ENCODE measurements at regions not wholly inside any gene's neighbourhood (a gene's known extent, or its start where the extent isn't known, plus 50 kb on each side); places are given as distances from the start of the nearest gene placed in this dataset.
A peak's percentile ranks its signal among the peaks of the same experiment; 100 is the strongest.

DNA sequence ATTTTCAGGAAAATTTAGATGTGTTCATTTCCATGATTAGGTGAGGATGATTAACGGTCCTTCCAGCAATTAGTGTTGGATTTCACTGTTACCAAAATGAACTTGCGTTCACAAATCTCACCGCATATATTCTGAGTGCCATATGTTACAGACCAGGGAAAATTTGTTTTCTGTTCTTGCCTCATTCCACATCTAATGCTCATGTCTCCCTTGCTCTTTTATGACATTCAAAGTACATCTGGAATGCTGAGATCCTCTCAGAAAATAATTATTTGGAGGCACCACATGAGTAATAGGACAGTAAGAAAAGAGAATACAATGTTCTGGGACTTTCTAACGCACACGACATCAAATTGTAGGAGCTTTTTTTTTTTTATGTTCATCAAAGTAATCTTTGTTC, 406.5 kb downstream of the SHISA9 start:
- ChIA-PET POLR2A (no interaction called here), CTCF (ENCODE audit: low intra/inter-chr PET ratio, low total read pairs) (no interaction called here)
- no peaks in the 10 kb centered on the region for H3K4me1 ChIP-seq (ENCODE audit: insufficient read depth, low read length)
- H3K27ac ChIP-seq (ENCODE audit: extremely low read length, insufficient read depth, low read length), result no peak overlapping the region
- ATAC-seq, result no peak
- 67% methylated on average over 5 of the region's 5 CpGs for WGBS (ENCODE audit: low lambda C conversion rate)
- no peak for DNase-seq (ENCODE audit: low spot score)
- no peaks in the 10 kb centered on the region for H3K9me3 ChIP-seq (ENCODE audit: low read length)
- intact Hi-C loops (cut with micrococcal nuclease; ENCODE audit: unreplicated experiment), result no loop called here
- H2AFZ ChIP-seq (ENCODE audit: low read length), result no peak overlapping the region
- H4K20me1 ChIP-seq (ENCODE audit: insufficient read depth, low read length), result no peaks in the 10 kb centered on the region
- no peak for TF ChIP-seq CHCHD3 (CRISPR knock-in tag; IDR thresholded peaks at IDR 0.05)
- TF ChIP-seq, protein P1, sequence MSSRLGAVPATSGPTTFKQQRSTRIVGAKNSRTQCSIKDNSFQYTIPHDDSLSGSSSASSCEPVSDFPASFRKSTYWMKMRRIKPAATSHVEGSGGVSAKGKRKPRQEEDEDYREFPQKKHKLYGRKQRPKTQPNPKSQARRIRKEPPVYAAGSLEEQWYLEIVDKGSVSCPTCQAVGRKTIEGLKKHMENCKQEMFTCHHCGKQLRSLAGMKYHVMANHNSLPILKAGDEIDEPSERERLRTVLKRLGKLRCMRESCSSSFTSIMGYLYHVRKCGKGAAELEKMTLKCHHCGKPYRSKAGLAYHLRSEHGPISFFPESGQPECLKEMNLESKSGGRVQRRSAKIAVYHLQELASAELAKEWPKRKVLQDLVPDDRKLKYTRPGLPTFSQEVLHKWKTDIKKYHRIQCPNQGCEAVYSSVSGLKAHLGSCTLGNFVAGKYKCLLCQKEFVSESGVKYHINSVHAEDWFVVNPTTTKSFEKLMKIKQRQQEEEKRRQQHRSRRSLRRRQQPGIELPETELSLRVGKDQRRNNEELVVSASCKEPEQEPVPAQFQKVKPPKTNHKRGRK (CRISPR knock-in tag; IDR thresholded peaks at IDR 0.05), result no peak
- TF ChIP-seq U2AF2 (IDR thresholded peaks at IDR 0.05; ENCODE audit: low read depth, low read length), result no peak
- TF ChIP-seq NONO (IDR thresholded peaks at IDR 0.05), result no peak
- no peak for TF ChIP-seq NONO (CRISPR knock-in tag; conservative IDR thresholded peaks at IDR 0.05)
- no peak for TF ChIP-seq CEBPB (IDR thresholded peaks at IDR 0.05; ENCODE audit: borderline replicate concordance, low read depth, low read length)
- H3K79me2 ChIP-seq (ENCODE audit: insufficient read depth, low read length), result no peaks in the 10 kb centered on the region
- no peak overlapping the region for H3K4me2 ChIP-seq (ENCODE audit: low read depth, low read length)
- in situ Hi-C loops (cut with HindIII; ENCODE audit: extremely low pct_ligation_motif_present, low pct_unique_long_range_greater_than_20kb), result no loop called here
- no peak for FAIRE-seq
- no peaks in the 10 kb centered on the region for H3K27me3 ChIP-seq (ENCODE audit: control insufficient read depth in 1 of 2, insufficient read depth in 2 of 2, low read length in 2 of 2)
- no TSS peak for BruUV-seq (replicated peaks)
- no peaks in the 10 kb centered on the region for H3K36me3 ChIP-seq (replicated peaks in 1 of 2; ENCODE audit: control insufficient read depth in 1 of 2, insufficient read depth in 2 of 2, low read length in 2 of 2)
- no peak overlapping the region for H3K4me3 ChIP-seq (replicated peaks in 1 of 3; ENCODE audit: insufficient read depth in 1 of 3, low read depth in 2 of 3, low read length in 3 of 3)
- no peak overlapping the region for H3K9ac ChIP-seq (ENCODE audit: insufficient read depth, low read depth, low read length)

DNA sequence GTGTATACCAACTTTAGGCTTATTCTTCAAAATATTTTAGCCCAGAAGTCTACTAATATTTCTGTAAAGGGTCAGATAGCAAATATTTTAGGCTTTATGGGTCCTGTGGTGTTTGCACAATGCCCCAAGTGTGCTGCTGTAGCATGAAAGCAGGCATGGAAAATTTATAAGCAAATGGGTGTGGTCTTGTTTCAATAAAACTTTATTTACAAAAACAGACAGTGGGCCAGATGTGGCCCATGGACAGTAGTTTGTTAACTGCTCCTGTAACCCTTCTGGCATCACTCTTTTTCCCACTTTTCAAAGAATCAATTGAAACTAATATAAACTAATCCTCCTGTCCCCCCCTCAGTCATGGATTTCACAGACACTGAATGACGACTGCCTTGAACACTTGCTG, 410.7 kb downstream of the SHISA9 start:
- Histone ChIP-seq H3K4me3 (replicated peaks in 1 of 3; ENCODE audit: insufficient read depth in 1 of 3, low read depth in 2 of 3, low read length in 3 of 3) (no peak overlapping the region), H3K27ac (ENCODE audit: extremely low read length, insufficient read depth, low read length) (no peak overlapping the region), H4K20me1 (ENCODE audit: insufficient read depth, low read length) (no peaks in the 10 kb centered on the region), H3K79me2 (ENCODE audit: insufficient read depth, low read length) (no peaks in the 10 kb centered on the region), H3K9me3 (ENCODE audit: low read length) (no peaks in the 10 kb centered on the region), H3K4me2 (ENCODE audit: low read depth, low read length) (no peak overlapping the region), H3K27me3 (ENCODE audit: control insufficient read depth in 1 of 2, insufficient read depth in 2 of 2, low read length in 2 of 2) (no peaks in the 10 kb centered on the region), H2AFZ (ENCODE audit: low read length) (no peak overlapping the region), H3K9ac (ENCODE audit: insufficient read depth, low read depth, low read length) (no peak overlapping the region), H3K36me3 (replicated peaks in 1 of 2; ENCODE audit: control insufficient read depth in 1 of 2, insufficient read depth in 2 of 2, low read length in 2 of 2) (no peaks in the 10 kb centered on the region), H3K4me1 (ENCODE audit: insufficient read depth, low read length) (no peaks in the 10 kb centered on the region)
- ChIA-PET CTCF (ENCODE audit: low intra/inter-chr PET ratio, low total read pairs) (no interaction called here), POLR2A (no interaction called here)
- no TSS peak for BruUV-seq (replicated peaks)
- WGBS (ENCODE audit: low lambda C conversion rate), result 16% methylated on average over 1 of the region's 1 CpG
- in situ Hi-C loops (cut with HindIII; ENCODE audit: extremely low pct_ligation_motif_present, low pct_unique_long_range_greater_than_20kb), result no loop called here
- no peak for ATAC-seq
- TF ChIP-seq, protein P2, sequence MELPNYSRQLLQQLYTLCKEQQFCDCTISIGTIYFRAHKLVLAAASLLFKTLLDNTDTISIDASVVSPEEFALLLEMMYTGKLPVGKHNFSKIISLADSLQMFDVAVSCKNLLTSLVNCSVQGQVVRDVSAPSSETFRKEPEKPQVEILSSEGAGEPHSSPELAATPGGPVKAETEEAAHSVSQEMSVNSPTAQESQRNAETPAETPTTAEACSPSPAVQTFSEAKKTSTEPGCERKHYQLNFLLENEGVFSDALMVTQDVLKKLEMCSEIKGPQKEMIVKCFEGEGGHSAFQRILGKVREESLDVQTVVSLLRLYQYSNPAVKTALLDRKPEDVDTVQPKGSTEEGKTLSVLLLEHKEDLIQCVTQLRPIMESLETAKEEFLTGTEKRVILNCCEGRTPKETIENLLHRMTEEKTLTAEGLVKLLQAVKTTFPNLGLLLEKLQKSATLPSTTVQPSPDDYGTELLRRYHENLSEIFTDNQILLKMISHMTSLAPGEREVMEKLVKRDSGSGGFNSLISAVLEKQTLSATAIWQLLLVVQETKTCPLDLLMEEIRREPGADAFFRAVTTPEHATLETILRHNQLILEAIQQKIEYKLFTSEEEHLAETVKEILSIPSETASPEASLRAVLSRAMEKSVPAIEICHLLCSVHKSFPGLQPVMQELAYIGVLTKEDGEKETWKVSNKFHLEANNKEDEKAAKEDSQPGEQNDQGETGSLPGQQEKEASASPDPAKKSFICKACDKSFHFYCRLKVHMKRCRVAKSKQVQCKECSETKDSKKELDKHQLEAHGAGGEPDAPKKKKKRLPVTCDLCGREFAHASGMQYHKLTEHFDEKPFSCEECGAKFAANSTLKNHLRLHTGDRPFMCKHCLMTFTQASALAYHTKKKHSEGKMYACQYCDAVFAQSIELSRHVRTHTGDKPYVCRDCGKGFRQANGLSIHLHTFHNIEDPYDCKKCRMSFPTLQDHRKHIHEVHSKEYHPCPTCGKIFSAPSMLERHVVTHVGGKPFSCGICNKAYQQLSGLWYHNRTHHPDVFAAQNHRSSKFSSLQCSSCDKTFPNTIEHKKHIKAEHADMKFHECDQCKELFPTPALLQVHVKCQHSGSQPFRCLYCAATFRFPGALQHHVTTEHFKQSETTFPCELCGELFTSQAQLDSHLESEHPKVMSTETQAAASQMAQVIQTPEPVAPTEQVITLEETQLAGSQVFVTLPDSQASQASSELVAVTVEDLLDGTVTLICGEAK (IDR thresholded peaks at IDR 0.05), result no peak
- TF ChIP-seq, protein P2 (CRISPR knock-in tag; IDR thresholded peaks at IDR 0.05), result peak; percentile 57; the same call in 1 of the 2 replicates
- no peak for TF ChIP-seq SMARCE1 (IDR thresholded peaks at IDR 0.05; ENCODE audit: borderline replicate concordance)
- TF ChIP-seq ZNF720 (CRISPR knock-in tag; IDR thresholded peaks at IDR 0.05), result no peak
- no peak for FAIRE-seq
- DNase-seq (ENCODE audit: low spot score), result no peak
- intact Hi-C loops (cut with micrococcal nuclease; ENCODE audit: unreplicated experiment), result no loop called here
